Spleen (tissue), 7 donors: ENCODE measurements at regions not wholly inside any gene's neighbourhood (a gene's known extent, or its start where the extent isn't known, plus 50 kb on each side); places are given as distances from the start of the nearest gene placed in this dataset.

Experiments used
- POLR2AphosphoS5 ChIP-seq, 3 donors: sonication (generic); formaldehyde crosslinking; IDR thresholded peaks; one replicate each; pipeline ENCODE4 v1.5.1; 2017; ENCODE audit warnings: antibody characterized with exemption in 3 of 3
- TF ChIP-seq, protein P1 (sequence below), 11 experiments: fragments of 200-600 bp in 7 of 11; fragments of 450-650 bp in 4 of 11; sonication (generic) in 4 of 11; IDR thresholded peaks in 8 of 11; conservative IDR thresholded peaks in 3 of 11; 1 replicate in 7 of 11; 2 replicates in 4 of 11; pipeline versions ENCODE4 v1.4.0 to v1.8.0; 2016 to 2021; ENCODE audit warnings: antibody characterized with exemption in 11 of 11, inconsistent platforms in 4 of 11, mild to moderate bottlenecking in 1 of 11
- donor health status: DM: no; HTN: no; CAD: no; lungs with moderate emphysema.
- donor health status: DM: no; HTN: no; CAD: no.
- donor health status: DM: no; HTN: no; CAD: no.

DNA sequence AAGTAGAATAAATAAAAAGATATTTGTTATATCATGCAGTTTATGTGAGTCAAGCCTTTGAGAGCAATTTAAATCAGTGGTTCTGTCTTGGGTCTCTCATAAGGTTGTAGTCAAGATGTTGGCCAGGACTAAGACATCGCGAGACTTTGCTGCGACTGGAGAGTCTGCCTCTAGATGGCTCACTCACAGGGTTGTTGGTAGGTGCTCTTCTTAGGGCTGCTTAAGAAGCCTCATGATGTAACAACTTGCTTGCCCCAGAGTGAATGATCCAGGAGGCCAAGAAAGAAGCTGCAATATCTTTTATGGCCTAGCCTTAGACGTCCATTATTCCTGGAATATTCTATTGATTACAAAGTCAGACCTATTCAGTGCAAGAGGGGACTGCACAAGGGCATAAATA is 73.1 kb upstream of the CACHD1 start:
- no peak for TF ChIP-seq POLR2AphosphoS5 (IDR thresholded peaks at IDR 0.05)
- TF ChIP-seq, protein P1, sequence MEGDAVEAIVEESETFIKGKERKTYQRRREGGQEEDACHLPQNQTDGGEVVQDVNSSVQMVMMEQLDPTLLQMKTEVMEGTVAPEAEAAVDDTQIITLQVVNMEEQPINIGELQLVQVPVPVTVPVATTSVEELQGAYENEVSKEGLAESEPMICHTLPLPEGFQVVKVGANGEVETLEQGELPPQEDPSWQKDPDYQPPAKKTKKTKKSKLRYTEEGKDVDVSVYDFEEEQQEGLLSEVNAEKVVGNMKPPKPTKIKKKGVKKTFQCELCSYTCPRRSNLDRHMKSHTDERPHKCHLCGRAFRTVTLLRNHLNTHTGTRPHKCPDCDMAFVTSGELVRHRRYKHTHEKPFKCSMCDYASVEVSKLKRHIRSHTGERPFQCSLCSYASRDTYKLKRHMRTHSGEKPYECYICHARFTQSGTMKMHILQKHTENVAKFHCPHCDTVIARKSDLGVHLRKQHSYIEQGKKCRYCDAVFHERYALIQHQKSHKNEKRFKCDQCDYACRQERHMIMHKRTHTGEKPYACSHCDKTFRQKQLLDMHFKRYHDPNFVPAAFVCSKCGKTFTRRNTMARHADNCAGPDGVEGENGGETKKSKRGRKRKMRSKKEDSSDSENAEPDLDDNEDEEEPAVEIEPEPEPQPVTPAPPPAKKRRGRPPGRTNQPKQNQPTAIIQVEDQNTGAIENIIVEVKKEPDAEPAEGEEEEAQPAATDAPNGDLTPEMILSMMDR (IDR thresholded peaks at IDR 0.05 in 8 of 11, conservative IDR thresholded peaks at IDR 0.05 in 3 of 11), result no peak
